Mesothelial cell of epicardium (in vitro differentiated cells): ENCODE measurements at regions not wholly inside any gene's neighbourhood (a gene's known extent, or its start where the extent isn't known, plus 50 kb on each side); places are given as distances from the start of the nearest gene placed in this dataset.

Experiments
- DNase-seq, 2 experiments: peaks; one replicate each; pipeline ENCODE4 v3.0.0; 2021; ENCODE audit warnings: low spot score in 2 of 2; ENCODE audit not compliant: unreplicated experiment in 2 of 2
- H3K27ac Mint-ChIP-seq: 2 replicates; pipeline ENCODE4 v1.8.0; 2021; ENCODE audit warnings: mixed read lengths
- H3K27me3 Mint-ChIP-seq: 2 replicates; pipeline ENCODE4 v1.8.0; 2021; ENCODE audit warnings: low read depth, mixed read lengths
- H3K36me3 Mint-ChIP-seq: 2 replicates; pipeline ENCODE4 v1.8.0; 2021; ENCODE audit warnings: mixed read lengths
- H3K4me1 Mint-ChIP-seq: 2 replicates; pipeline ENCODE4 v1.8.0; 2021; ENCODE audit warnings: mixed read lengths
- H3K4me3 Mint-ChIP-seq: 2 replicates; pipeline ENCODE4 v1.8.0; 2021; ENCODE audit warnings: mild to moderate bottlenecking, moderate library complexity, mixed read lengths
- H3K9me3 Mint-ChIP-seq: 2 replicates; pipeline ENCODE4 v1.8.0; 2021; ENCODE audit warnings: mixed read lengths
- CTCF ChIP-seq: fragments of 200-600 bp; sonication (generic); IDR thresholded peaks from one replicate; pipeline ENCODE4 v1.5.0; 2021; ENCODE audit warnings: antibody characterized with exemption; ENCODE audit not compliant: unreplicated experiment

- no peak overlapping the region for H3K4me3 Mint-ChIP-seq
- no peak for TF ChIP-seq CTCF
- H3K27me3 Mint-ChIP-seq, result peaks cover 11% of the 10 kb centered on the region
- H3K4me1 Mint-ChIP-seq, result peaks cover 14% of the 10 kb centered on the region
- no peaks in the 10 kb centered on the region for H3K36me3 Mint-ChIP-seq
- no peak overlapping the region for H3K27ac Mint-ChIP-seq
- DNase-seq, result no peak
- H3K9me3 Mint-ChIP-seq, result no peaks in the 10 kb centered on the region
Measured at GRCh38 chrX:140355922-140356321, 148.9 kb downstream of the SOX3 start.

GRCh38 chrX:140355429-140355828, 149.4 kb downstream of the SOX3 start:
- Mint-ChIP-seq H3K4me3 (no peak overlapping the region), H3K27ac (no peak overlapping the region), H3K27me3 (peaks cover 11% of the 10 kb centered on the region), H3K4me1 (peaks cover 9% of the 10 kb centered on the region), H3K9me3 (no peaks in the 10 kb centered on the region), H3K36me3 (no peaks in the 10 kb centered on the region)
- DNase-seq, result no peak
- no peak for TF ChIP-seq CTCF

- Mint-ChIP-seq H3K27me3 (peaks cover 14% of the 10 kb centered on the region), H3K9me3 (no peaks in the 10 kb centered on the region), H3K4me1 (peaks cover 5% of the 10 kb centered on the region), H3K36me3 (no peaks in the 10 kb centered on the region), H3K4me3 (no peak overlapping the region), H3K27ac (no peak overlapping the region)
- no peak for TF ChIP-seq CTCF
- DNase-seq, result no peak
Measured at GRCh38 chrX:140354431-140355120, 150.3 kb downstream of the SOX3 start.

GRCh38 chrX:140346729-140347128, 158.1 kb downstream of the SOX3 start:
- DNase-seq, result no peak
- Mint-ChIP-seq H3K36me3 (no peaks in the 10 kb centered on the region), H3K4me1 (peaks cover 20% of the 10 kb centered on the region), H3K4me3 (no peak overlapping the region), H3K9me3 (no peaks in the 10 kb centered on the region), H3K27me3 (peaks cover 4% of the 10 kb centered on the region), H3K27ac (peak overlapping the region; percentile 45)
- no peak for TF ChIP-seq CTCF

GRCh38 chrX:140343226-140343868, 161.5 kb downstream of the SOX3 start:
- no peak overlapping the region for H3K27ac Mint-ChIP-seq
- no peak for TF ChIP-seq CTCF
- no peaks in the 10 kb centered on the region for H3K27me3 Mint-ChIP-seq
- H3K9me3 Mint-ChIP-seq, result no peaks in the 10 kb centered on the region
- peaks cover 20% of the 10 kb centered on the region for H3K4me1 Mint-ChIP-seq
- no peak for DNase-seq
- no peaks in the 10 kb centered on the region for H3K36me3 Mint-ChIP-seq
- no peak overlapping the region for H3K4me3 Mint-ChIP-seq
